ENCODE measurements at regions not wholly inside any gene's neighbourhood (a gene's known extent, or its start where the extent isn't known, plus 50 kb on each side); places are given as distances from the start of the nearest gene placed in this dataset.

DNA sequence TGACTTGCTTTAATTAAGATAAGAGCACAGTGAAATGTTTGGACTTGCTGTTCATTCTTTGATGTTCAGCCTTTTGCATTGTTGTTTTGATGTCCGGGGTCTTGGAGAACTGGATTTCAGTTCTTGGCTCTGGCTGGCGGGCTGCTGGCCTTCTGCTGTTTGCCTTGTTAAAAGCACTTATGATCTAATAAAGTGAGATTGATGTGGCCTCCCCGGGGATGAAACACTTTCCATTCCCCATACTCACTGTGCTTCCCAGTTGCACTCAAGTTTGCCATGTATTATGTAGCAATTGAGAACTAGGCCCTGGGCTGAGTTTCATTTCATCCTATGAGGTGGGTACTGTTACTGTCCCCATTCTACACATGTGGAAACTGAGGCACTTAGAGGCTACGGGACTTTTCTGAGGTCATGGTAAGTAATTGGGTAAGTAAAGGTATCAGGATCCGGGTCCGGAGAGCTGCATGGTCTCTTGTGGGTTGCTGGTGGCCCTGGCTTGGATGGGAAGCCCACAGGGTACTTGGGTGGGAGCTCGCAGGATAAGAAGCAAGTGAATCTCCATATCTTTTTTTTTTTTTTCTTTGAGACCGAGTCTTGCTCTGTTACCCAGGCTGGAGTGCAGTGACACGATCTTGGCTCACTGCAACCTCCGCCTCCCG is 127.7 kb upstream of the ZBTB40 start (continued):
- TF ChIP-seq, protein P1, sequence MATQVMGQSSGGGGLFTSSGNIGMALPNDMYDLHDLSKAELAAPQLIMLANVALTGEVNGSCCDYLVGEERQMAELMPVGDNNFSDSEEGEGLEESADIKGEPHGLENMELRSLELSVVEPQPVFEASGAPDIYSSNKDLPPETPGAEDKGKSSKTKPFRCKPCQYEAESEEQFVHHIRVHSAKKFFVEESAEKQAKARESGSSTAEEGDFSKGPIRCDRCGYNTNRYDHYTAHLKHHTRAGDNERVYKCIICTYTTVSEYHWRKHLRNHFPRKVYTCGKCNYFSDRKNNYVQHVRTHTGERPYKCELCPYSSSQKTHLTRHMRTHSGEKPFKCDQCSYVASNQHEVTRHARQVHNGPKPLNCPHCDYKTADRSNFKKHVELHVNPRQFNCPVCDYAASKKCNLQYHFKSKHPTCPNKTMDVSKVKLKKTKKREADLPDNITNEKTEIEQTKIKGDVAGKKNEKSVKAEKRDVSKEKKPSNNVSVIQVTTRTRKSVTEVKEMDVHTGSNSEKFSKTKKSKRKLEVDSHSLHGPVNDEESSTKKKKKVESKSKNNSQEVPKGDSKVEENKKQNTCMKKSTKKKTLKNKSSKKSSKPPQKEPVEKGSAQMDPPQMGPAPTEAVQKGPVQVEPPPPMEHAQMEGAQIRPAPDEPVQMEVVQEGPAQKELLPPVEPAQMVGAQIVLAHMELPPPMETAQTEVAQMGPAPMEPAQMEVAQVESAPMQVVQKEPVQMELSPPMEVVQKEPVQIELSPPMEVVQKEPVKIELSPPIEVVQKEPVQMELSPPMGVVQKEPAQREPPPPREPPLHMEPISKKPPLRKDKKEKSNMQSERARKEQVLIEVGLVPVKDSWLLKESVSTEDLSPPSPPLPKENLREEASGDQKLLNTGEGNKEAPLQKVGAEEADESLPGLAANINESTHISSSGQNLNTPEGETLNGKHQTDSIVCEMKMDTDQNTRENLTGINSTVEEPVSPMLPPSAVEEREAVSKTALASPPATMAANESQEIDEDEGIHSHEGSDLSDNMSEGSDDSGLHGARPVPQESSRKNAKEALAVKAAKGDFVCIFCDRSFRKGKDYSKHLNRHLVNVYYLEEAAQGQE (IDR thresholded peaks at IDR 0.05; ENCODE audit: unreplicated experiment) = no peak
- TF ChIP-seq, protein P2, sequence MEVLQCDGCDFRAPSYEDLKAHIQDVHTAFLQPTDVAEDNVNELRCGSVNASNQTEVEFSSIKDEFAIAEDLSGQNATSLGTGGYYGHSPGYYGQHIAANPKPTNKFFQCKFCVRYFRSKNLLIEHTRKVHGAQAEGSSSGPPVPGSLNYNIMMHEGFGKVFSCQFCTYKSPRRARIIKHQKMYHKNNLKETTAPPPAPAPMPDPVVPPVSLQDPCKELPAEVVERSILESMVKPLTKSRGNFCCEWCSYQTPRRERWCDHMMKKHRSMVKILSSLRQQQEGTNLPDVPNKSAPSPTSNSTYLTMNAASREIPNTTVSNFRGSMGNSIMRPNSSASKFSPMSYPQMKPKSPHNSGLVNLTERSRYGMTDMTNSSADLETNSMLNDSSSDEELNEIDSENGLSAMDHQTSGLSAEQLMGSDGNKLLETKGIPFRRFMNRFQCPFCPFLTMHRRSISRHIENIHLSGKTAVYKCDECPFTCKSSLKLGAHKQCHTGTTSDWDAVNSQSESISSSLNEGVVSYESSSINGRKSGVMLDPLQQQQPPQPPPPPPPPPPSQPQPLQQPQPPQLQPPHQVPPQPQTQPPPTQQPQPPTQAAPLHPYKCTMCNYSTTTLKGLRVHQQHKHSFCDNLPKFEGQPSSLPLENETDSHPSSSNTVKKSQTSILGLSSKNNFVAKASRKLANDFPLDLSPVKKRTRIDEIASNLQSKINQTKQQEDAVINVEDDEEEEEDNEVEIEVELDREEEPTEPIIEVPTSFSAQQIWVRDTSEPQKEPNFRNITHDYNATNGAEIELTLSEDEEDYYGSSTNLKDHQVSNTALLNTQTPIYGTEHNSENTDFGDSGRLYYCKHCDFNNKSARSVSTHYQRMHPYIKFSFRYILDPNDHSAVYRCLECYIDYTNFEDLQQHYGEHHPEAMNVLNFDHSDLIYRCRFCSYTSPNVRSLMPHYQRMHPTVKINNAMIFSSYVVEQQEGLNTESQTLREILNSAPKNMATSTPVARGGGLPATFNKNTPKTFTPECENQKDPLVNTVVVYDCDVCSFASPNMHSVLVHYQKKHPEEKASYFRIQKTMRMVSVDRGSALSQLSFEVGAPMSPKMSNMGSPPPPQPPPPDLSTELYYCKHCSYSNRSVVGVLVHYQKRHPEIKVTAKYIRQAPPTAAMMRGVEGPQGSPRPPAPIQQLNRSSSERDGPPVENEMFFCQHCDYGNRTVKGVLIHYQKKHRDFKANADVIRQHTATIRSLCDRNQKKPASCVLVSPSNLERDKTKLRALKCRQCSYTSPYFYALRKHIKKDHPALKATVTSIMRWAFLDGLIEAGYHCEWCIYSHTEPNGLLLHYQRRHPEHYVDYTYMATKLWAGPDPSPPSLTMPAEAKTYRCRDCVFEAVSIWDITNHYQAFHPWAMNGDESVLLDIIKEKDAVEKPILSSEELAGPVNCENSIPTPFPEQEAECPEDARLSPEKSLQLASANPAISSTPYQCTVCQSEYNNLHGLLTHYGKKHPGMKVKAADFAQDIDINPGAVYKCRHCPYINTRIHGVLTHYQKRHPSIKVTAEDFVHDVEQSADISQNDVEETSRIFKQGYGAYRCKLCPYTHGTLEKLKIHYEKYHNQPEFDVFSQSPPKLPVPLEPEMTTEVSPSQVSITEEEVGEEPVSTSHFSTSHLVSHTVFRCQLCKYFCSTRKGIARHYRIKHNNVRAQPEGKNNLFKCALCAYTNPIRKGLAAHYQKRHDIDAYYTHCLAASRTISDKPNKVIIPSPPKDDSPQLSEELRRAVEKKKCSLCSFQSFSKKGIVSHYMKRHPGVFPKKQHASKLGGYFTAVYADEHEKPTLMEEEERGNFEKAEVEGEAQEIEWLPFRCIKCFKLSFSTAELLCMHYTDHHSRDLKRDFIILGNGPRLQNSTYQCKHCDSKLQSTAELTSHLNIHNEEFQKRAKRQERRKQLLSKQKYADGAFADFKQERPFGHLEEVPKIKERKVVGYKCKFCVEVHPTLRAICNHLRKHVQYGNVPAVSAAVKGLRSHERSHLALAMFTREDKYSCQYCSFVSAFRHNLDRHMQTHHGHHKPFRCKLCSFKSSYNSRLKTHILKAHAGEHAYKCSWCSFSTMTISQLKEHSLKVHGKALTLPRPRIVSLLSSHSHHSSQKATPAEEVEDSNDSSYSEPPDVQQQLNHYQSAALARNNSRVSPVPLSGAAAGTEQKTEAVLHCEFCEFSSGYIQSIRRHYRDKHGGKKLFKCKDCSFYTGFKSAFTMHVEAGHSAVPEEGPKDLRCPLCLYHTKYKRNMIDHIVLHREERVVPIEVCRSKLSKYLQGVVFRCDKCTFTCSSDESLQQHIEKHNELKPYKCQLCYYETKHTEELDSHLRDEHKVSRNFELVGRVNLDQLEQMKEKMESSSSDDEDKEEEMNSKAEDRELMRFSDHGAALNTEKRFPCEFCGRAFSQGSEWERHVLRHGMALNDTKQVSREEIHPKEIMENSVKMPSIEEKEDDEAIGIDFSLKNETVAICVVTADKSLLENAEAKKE (CRISPR knock-in tag; IDR thresholded peaks at IDR 0.05) = no peak
- TF ChIP-seq STAT1 (IDR thresholded peaks at IDR 0.05; ENCODE audit: unreplicated experiment) = no peak
- TF ChIP-seq EZH2 (IDR thresholded peaks at IDR 0.05; ENCODE audit: low read depth, unreplicated experiment) = no peak
- no peak for TF ChIP-seq JUNB (IDR thresholded peaks at IDR 0.05; ENCODE audit: unreplicated experiment)
- no peak for TF ChIP-seq CREB1 (CRISPR knock-in tag; IDR thresholded peaks at IDR 0.05; ENCODE audit: low read depth)
